ENCODE measurements at regions not wholly inside any gene's neighbourhood (a gene's known extent, or its start where the extent isn't known, plus 50 kb on each side); places are given as distances from the start of the nearest gene placed in this dataset.
"Not testable (repeated sequence)": the region's sequence is repeated elsewhere in the genome, so short reads cannot be mapped to it uniquely, and the experiment has no call there.

- no peak for DNase-seq
- no peak overlapping the region for H3K4me3 Mint-ChIP-seq
- H3K27me3 Mint-ChIP-seq, result peaks cover 77% of the 10 kb centered on the region
- no peak overlapping the region for H3K27ac Mint-ChIP-seq
- H3K36me3 Mint-ChIP-seq, result no peaks in the 10 kb centered on the region
- no peaks in the 10 kb centered on the region for H3K9me3 Mint-ChIP-seq
- peaks cover 3% of the 10 kb centered on the region for H3K4me1 Mint-ChIP-seq
Measured at GRCh38 chr16:86343027-86343795, 167.1 kb upstream of the FOXF1 start.

GRCh38 chr16:86343796-86344585 lies 166.3 kb upstream of the FOXF1 start:
- Mint-ChIP-seq H3K9me3 (no peaks in the 10 kb centered on the region), H3K4me1 (peaks cover 3% of the 10 kb centered on the region), H3K4me3 (no peak overlapping the region), H3K27ac (no peak overlapping the region), H3K27me3 (peaks cover 82% of the 10 kb centered on the region), H3K36me3 (no peaks in the 10 kb centered on the region)
- DNase-seq, result no peak

DNA sequence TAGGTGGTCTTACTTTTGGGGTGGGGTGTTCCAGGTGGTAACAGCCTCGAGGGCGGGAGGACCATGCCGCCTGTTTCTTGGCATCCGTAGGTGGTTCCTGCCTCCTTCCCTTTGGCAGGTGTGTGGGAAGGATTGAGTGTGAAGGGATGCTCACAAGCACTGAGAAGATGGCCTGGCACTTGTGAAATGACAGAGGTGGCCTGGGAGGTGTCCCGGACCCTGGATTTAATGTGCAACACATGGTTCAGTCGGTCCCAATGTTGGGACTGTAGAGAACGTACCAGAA lies 165.8 kb upstream of the FOXF1 start:
- peaks cover 85% of the 10 kb centered on the region for H3K27me3 Mint-ChIP-seq
- H3K36me3 Mint-ChIP-seq, result no peaks in the 10 kb centered on the region
- no peak overlapping the region for H3K27ac Mint-ChIP-seq
- H3K4me1 Mint-ChIP-seq, result peaks cover 3% of the 10 kb centered on the region
- H3K4me3 Mint-ChIP-seq, result no peak overlapping the region
- DNase-seq, result no peak
- no peaks in the 10 kb centered on the region for H3K9me3 Mint-ChIP-seq

DNA sequence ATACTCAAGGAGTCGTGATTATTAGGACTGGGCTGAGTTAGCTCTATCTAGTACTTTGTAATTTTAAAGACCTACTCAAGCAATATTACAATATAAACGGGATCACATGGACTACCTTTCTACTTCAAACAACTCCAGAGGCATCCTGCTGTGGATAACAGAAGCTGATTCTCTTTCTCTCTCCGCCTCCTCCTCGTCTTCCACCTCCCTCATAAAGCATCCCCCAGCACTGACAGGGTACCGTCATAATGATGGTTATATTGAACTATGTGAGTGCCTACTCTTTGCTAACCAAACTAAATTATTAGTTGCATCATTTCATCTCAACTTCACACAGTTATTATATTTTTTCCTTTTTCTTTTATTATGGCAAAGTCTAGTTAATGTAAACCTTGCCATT lies 165.4 kb upstream of the FOXF1 start:
- H3K27me3 Mint-ChIP-seq, result peaks cover 85% of the 10 kb centered on the region
- DNase-seq, result no peak
- H3K9me3 Mint-ChIP-seq, result no peaks in the 10 kb centered on the region
- H3K4me3 Mint-ChIP-seq, result no peak overlapping the region
- no peaks in the 10 kb centered on the region for H3K36me3 Mint-ChIP-seq
- no peak overlapping the region for H3K27ac Mint-ChIP-seq
- peaks cover 3% of the 10 kb centered on the region for H3K4me1 Mint-ChIP-seq

- H3K4me1 Mint-ChIP-seq, result peaks cover under 1% of the 10 kb centered on the region
Measured at GRCh38 chr16:86345516-86345915, 164.8 kb upstream of the FOXF1 start.

DNA sequence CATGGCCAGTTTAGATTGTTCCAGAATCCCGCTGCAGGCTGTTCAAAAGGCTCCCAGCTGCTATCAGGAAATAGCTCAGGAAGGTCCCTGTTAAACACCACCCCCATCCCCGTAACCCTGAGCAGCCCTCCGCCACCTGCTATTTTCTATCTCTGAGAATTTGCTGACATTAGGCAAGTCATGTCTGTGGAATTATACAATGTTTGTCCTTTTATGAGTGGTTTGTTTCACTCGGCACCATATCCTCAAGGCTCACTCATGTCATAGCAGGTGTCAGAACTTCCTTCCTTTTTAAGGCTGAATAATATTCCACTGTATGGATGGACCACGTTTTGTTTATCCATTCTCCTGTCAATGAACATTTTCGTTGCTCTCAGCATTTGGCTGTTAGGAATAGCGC lies 164.3 kb upstream of the FOXF1 start:
- DNase-seq, result no peak
- H3K4me1 Mint-ChIP-seq, result no peaks in the 10 kb centered on the region
- H3K4me3 Mint-ChIP-seq, result no peak overlapping the region
- H3K27me3 Mint-ChIP-seq, result peaks cover 79% of the 10 kb centered on the region
- H3K9me3 Mint-ChIP-seq, result no peaks in the 10 kb centered on the region
- no peak overlapping the region for H3K27ac Mint-ChIP-seq
- no peaks in the 10 kb centered on the region for H3K36me3 Mint-ChIP-seq

More at GRCh38 chr16:86345516-86345915, 164.8 kb upstream of the FOXF1 start:
- Mint-ChIP-seq H3K27ac (no peak overlapping the region), H3K4me3 (no peak overlapping the region), H3K9me3 (no peaks in the 10 kb centered on the region), H3K36me3 (no peaks in the 10 kb centered on the region), H3K27me3 (peaks cover 79% of the 10 kb centered on the region)
- DNase-seq, result no peak

GRCh38 chr16:86347090-86347489 lies 163.2 kb upstream of the FOXF1 start:
- Mint-ChIP-seq H3K4me3 (no peak overlapping the region), H3K27me3 (peaks cover 77% of the 10 kb centered on the region), H3K36me3 (no peaks in the 10 kb centered on the region), H3K9me3 (no peaks in the 10 kb centered on the region), H3K4me1 (no peaks in the 10 kb centered on the region), H3K27ac (no peak overlapping the region)
- no peak for DNase-seq

DNA sequence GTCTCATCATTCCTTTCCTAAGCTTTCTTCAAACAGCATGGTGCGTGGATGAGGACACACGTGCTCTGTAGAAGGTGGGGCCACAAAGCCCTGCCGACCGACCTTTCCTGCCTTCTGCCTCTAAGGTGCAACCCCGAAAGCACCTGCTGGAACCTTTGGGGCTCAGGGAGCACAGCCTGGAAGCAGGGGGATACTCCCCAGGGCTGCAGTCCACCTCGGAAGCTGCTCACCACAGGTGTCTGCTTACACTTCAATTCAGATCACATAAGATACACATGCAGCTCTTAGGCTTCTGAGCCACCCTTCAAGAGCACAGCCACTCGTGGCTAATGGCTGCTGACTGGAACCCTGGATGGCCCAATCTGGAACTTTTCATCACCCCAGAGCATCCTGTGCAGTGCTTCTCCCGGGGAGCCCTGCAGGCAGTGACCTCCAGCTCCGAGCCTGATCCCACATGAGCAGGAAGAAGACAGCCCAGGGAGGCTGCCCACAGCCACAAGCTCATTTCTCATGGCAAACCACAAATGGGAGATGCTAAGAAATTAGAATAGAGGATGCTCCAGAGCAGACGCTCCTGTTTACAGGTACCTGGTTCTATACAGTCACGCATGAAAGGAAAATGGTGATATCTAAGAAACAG lies 162.3 kb upstream of the FOXF1 start:
- no peak for DNase-seq
- Mint-ChIP-seq H3K27ac (no peak overlapping the region), H3K4me1 (no peaks in the 10 kb centered on the region), H3K4me3 (no peak overlapping the region), H3K36me3 (no peaks in the 10 kb centered on the region), H3K27me3 (peaks cover 67% of the 10 kb centered on the region), H3K9me3 (no peaks in the 10 kb centered on the region)

- Mint-ChIP-seq H3K27me3 (peaks cover 54% of the 10 kb centered on the region), H3K27ac (no peak overlapping the region)
- DNase-seq, result no peak
Measured at GRCh38 chr16:86349338-86349900, 160.9 kb upstream of the FOXF1 start.

GRCh38 chr16:86350289-86350688 lies 160.0 kb upstream of the FOXF1 start:
- H3K27ac Mint-ChIP-seq, result no peak overlapping the region
- peaks cover 2% of the 10 kb centered on the region for H3K9me3 Mint-ChIP-seq
- H3K4me1 Mint-ChIP-seq, result no peaks in the 10 kb centered on the region
- peaks cover under 1% of the 10 kb centered on the region for H3K36me3 Mint-ChIP-seq
- DNase-seq, result no peak
- no peak overlapping the region for H3K4me3 Mint-ChIP-seq
- peaks cover 48% of the 10 kb centered on the region for H3K27me3 Mint-ChIP-seq

More at GRCh38 chr16:86349338-86349900, 160.9 kb upstream of the FOXF1 start:
- no peaks in the 10 kb centered on the region for H3K4me1 Mint-ChIP-seq
- no peaks in the 10 kb centered on the region for H3K9me3 Mint-ChIP-seq
- H3K36me3 Mint-ChIP-seq, result no peaks in the 10 kb centered on the region
- no peak overlapping the region for H3K4me3 Mint-ChIP-seq

DNA sequence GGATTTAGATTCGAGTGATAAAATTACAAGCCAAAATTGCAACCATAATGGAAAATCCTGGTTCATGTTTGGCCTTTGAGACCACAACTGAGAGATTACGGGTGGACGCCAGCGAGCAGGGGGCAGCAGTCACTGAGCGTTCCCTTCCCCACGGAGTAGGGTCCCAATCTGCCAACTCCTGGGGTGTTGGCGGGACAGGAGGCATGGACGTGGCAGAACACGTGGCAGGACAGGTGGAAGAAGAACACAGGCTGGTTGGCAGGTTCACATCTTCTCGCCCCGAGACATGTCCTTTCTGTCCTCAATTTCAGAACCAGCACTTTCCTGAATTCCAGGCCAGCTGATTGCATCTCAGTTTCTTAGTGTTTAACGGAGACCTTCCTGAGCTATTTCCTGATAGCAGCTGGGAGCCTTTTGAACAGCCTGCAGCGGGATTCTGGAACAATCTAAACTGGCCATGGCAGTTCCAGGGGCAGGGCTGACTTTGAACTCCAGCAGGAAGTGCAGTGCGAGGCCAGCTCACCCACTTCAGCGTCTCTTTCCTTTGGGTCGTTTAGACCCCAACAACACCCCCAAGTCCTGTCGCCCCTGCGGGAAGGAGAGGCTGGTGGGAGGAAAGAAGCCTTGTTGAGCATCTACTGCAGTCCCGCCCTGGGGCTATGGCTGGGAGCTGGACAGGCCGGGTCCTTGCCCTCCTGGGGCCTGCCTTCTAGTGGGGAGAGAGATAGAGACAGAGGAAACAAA lies 159.1 kb upstream of the FOXF1 start:
- no peak for DNase-seq
- H3K27me3 Mint-ChIP-seq, result peaks cover 46% of the 10 kb centered on the region
- peaks cover 2% of the 10 kb centered on the region for H3K36me3 Mint-ChIP-seq
- no peak overlapping the region for H3K27ac Mint-ChIP-seq
- no peak overlapping the region for H3K4me3 Mint-ChIP-seq
- no peaks in the 10 kb centered on the region for H3K4me1 Mint-ChIP-seq
- peaks cover 8% of the 10 kb centered on the region for H3K9me3 Mint-ChIP-seq

- peaks cover 41% of the 10 kb centered on the region for H3K27me3 Mint-ChIP-seq
- not testable (repeated sequence) for DNase-seq, H3K9me3 Mint-ChIP-seq, H3K4me1 Mint-ChIP-seq, H3K27ac Mint-ChIP-seq, H3K36me3 Mint-ChIP-seq, H3K4me3 Mint-ChIP-seq
Measured at GRCh38 chr16:86351785-86352139, 158.6 kb upstream of the FOXF1 start.

- H3K9me3 Mint-ChIP-seq, result peaks cover 10% of the 10 kb centered on the region
- H3K4me1 Mint-ChIP-seq, result no peaks in the 10 kb centered on the region
- H3K27me3 Mint-ChIP-seq, result peaks cover 35% of the 10 kb centered on the region
- H3K36me3 Mint-ChIP-seq, result peaks cover 2% of the 10 kb centered on the region
- H3K4me3 Mint-ChIP-seq, result no peak overlapping the region
- no peak for DNase-seq
- no peak overlapping the region for H3K27ac Mint-ChIP-seq
Measured at GRCh38 chr16:86353148-86353547, 157.2 kb upstream of the FOXF1 start.

- H3K9me3 Mint-ChIP-seq, result peaks cover 10% of the 10 kb centered on the region
- no peaks in the 10 kb centered on the region for H3K4me1 Mint-ChIP-seq
- DNase-seq, result no peak
- H3K27me3 Mint-ChIP-seq, result peaks cover 33% of the 10 kb centered on the region
- peaks cover 2% of the 10 kb centered on the region for H3K36me3 Mint-ChIP-seq
- H3K4me3 Mint-ChIP-seq, result no peak overlapping the region
- no peak overlapping the region for H3K27ac Mint-ChIP-seq
Measured at GRCh38 chr16:86353948-86354347, 156.4 kb upstream of the FOXF1 start.
